GM12801 (cell line): ENCODE measurements at regions not wholly inside any gene's neighbourhood (a gene's known extent, or its start where the extent isn't known, plus 50 kb on each side); places are given as distances from the start of the nearest gene placed in this dataset.

Experiments used
- CTCF ChIP-seq: IDR thresholded peaks from one replicate; pipeline ENCODE4 v1.5.1; 2011; ENCODE audit warnings: control low read depth; ENCODE audit not compliant: insufficient read length; ENCODE audit errors: extremely low read depth

DNA sequence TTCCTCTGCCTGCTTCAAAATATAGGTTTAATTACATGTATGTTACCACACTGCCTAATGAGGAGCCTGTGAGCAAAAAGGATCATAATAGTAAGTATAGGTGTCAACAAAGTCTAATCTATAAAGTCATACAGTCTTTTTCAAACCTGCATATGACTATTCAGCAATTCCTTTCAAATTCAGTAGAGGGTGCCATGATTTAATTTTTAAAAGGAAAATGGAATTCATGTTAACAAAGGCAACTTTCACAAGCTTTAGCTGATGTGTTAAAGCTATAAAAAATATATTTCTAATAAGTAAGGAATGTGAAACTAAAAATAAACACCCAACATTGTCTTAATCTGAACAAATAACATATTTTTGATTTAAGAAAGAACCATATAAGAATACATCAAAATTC is 52.1 kb downstream of the MPP7 start:
- TF ChIP-seq CTCF, result no peak

DNA sequence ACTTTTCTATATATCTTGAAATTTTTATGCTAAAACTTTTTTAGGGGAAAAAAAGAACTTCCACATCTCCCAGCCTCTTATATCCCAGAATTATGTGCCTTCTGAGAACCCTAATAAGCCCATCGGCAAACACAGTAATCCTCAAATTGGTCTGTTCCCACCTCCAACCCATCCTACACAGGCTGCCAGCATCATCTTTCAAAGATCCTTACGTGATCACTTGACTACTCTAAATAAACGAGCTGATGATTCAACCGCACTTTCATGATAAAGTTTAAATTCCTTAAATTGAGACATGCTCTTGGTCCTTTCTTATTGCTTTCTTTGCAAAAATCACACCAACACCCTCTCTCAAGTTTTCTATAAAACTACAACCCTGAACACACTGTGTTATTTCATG is 52.5 kb downstream of the MPP7 start:
- no peak for TF ChIP-seq CTCF

- no peak for TF ChIP-seq CTCF
Observed at GRCh38 chr10:28249512-28249911, 53.4 kb downstream of the MPP7 start.

GRCh38 chr10:28248092-28248491 is 54.8 kb downstream of the MPP7 start:
- TF ChIP-seq CTCF, result no peak

- no peak for TF ChIP-seq CTCF
Observed at GRCh38 chr10:28246023-28246422, 56.8 kb downstream of the MPP7 start.

DNA sequence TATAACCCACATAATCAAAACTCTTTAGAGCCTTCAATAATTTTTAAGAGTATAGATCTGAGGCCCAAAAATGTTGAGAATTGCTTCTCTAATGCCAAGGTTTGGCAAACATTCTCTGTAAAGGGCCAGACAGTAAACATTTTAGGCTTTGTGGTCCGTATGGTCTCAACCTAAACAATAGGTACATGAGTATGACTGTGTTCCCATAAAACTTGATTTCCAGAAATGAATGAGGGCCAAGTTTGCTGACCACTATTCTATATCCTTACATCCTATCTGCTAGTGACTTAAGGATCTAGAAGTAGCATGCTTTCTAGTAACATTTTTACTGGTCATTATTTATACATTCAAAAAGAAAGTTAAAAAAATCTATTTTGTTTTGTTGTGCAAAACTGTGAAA is 58.9 kb downstream of the MPP7 start:
- no peak for TF ChIP-seq CTCF

DNA sequence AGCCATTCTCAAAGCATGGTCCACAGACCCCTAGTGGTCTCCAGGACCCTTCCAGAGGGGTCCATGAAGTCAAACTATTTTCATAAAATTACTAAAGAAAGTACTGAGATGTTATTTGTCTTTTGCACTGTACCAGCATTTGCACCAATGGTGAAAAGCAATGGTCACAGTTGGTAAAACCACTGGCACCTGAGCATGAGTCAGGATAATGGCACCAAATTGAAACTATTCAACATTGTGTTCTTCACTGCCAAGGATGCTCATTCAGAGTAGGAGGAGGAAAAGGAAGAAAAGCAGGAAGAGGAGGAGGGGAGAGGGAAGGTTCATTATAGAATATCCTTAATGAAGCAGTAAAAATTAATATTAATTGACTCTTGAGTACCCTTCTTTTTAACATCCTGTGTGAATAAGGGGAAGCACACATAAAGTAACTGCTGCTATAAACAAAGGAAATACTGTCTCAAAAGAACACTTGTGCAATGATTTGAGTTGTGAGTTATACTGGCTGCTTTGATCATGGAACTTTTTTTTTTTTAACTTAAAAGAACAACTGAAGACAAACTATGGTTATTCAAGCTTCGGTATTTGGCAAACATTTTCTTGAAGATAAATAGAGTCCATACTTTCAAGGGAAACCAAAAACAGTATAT is 60.2 kb downstream of the MPP7 start:
- no peak for TF ChIP-seq CTCF
